WTC11 (cell line): ENCODE measurements at regions not wholly inside any gene's neighbourhood (a gene's known extent, or its start where the extent isn't known, plus 50 kb on each side); places are given as distances from the start of the nearest gene placed in this dataset.
"Not testable (repeated sequence)": the region's sequence is repeated elsewhere in the genome, so short reads cannot be mapped to it uniquely, and the experiment has no call there.

Experiments used
- ATAC-seq: fragments of 200-7000 bp; cut with Tn5 transposase; 2 replicates; pipeline ENCODE4 v1.10.0; 2021; ENCODE audit warnings: mild to moderate bottlenecking, moderate library complexity
- CTCF ChIA-PET: fragments of 300-600 bp; sonication (Branson Sonifier 250); formaldehyde crosslinking; loops from one replicate; lab custom pipeline; 2021; ENCODE audit warnings: antibody characterized with exemption; lab: Charles Lee
- POLR2A ChIA-PET: fragments of 350-600 bp; sonication (Branson Sonifier 250); formaldehyde crosslinking; loops from one replicate; lab custom pipeline; 2021; ENCODE audit warnings: antibody characterized with exemption; lab: Charles Lee
- DNase-seq: peaks from one replicate; pipeline ENCODE4 v3.0.0; 2021; ENCODE audit warnings: low spot score
- H3K27ac Mint-ChIP-seq: 2 replicates; pipeline ENCODE4 v1.8.0; 2021; ENCODE audit warnings: mixed read lengths
- H3K27me3 Mint-ChIP-seq: 2 replicates; pipeline ENCODE4 v1.8.0; 2021; ENCODE audit warnings: low read depth, mild to moderate bottlenecking, moderate library complexity, mixed read lengths
- H3K36me3 Mint-ChIP-seq: 2 replicates; pipeline ENCODE4 v1.8.0; 2021; ENCODE audit warnings: mixed read lengths
- H3K4me1 Mint-ChIP-seq: 2 replicates; pipeline ENCODE4 v1.8.0; 2022; ENCODE audit warnings: mixed read lengths
- H3K4me3 Mint-ChIP-seq: 2 replicates; pipeline ENCODE4 v1.8.0; 2021; ENCODE audit warnings: mild to moderate bottlenecking, moderate library complexity, mixed read lengths
- H3K9me3 Mint-ChIP-seq: 2 replicates; pipeline ENCODE4 v1.8.0; 2021; ENCODE audit warnings: mixed read lengths
- CREB1 ChIP-seq: sonication (generic); formaldehyde crosslinking; IDR thresholded peaks from 2 replicates; pipeline ENCODE4 v1.8.0; 2023; ENCODE audit warnings: mild to moderate bottlenecking, missing genetic modification reagents
- GTF2I ChIP-seq: fragments of 250-450 bp; sonication (Bioruptor Pico); conservative IDR thresholded peaks from 2 replicates; pipeline ENCODE4 v1.4.0; 2021; ENCODE audit warnings: mild to moderate bottlenecking
- HMGA2 ChIP-seq: fragments of 250-450 bp; sonication (Bioruptor Pico); IDR thresholded peaks from 2 replicates; pipeline ENCODE4 v1.4.0; 2021; ENCODE audit warnings: mild to moderate bottlenecking, moderate library complexity
- IRF2 ChIP-seq: sonication (generic); formaldehyde crosslinking; IDR thresholded peaks from 2 replicates; pipeline ENCODE4 v1.8.0; 2022; ENCODE audit warnings: low read depth, missing genetic modification reagents, borderline replicate concordance
- MXD4 ChIP-seq: fragments of 250-450 bp; sonication (Bioruptor Pico); IDR thresholded peaks from 2 replicates; pipeline ENCODE4 v1.8.0; 2021; ENCODE audit warnings: mild to moderate bottlenecking, moderate library complexity, borderline replicate concordance
- NFYB ChIP-seq: sonication (generic); formaldehyde crosslinking; conservative IDR thresholded peaks from 2 replicates; pipeline ENCODE4 v1.8.0; 2022; ENCODE audit warnings: low read depth, missing genetic modification reagents
- NR1H2 ChIP-seq: sonication (generic); formaldehyde crosslinking; IDR thresholded peaks from 2 replicates; pipeline ENCODE4 v1.9.0; 2021; ENCODE audit warnings: mild to moderate bottlenecking, moderate library complexity, missing genetic modification reagents
- OVOL2 ChIP-seq: fragments of 250-450 bp; sonication (Bioruptor Pico); IDR thresholded peaks from 2 replicates; pipeline ENCODE4 v1.9.0; 2021; ENCODE audit warnings: mild to moderate bottlenecking, borderline replicate concordance
- RELA ChIP-seq: sonication (generic); formaldehyde crosslinking; IDR thresholded peaks from 2 replicates; pipeline ENCODE4 v1.8.1; 2022; ENCODE audit warnings: missing genetic modification reagents, mild to moderate bottlenecking, borderline replicate concordance
- SOX15 ChIP-seq: fragments of 250-450 bp; sonication (Bioruptor Pico); IDR thresholded peaks from 2 replicates; pipeline ENCODE4 v1.9.0; 2021; ENCODE audit warnings: mild to moderate bottlenecking
- SP1 ChIP-seq: sonication (generic); formaldehyde crosslinking; conservative IDR thresholded peaks from 2 replicates; pipeline ENCODE4 v1.8.1; 2022; ENCODE audit warnings: missing genetic modification reagents
- TCF7 ChIP-seq: sonication (generic); formaldehyde crosslinking; IDR thresholded peaks from 2 replicates; pipeline ENCODE4 v1.8.0; 2022; ENCODE audit warnings: mild to moderate bottlenecking, low read depth, missing genetic modification reagents, moderate library complexity
- ZNF263 ChIP-seq: sonication (generic); formaldehyde crosslinking; IDR thresholded peaks from 2 replicates; pipeline ENCODE4 v1.8.1; 2022; ENCODE audit warnings: low read depth, mild to moderate bottlenecking, moderate library complexity, missing genetic modification reagents
- ZNF396 ChIP-seq: fragments of 250-450 bp; sonication (Bioruptor Pico); IDR thresholded peaks from 2 replicates; pipeline ENCODE4 v1.8.0; 2021; ENCODE audit warnings: mild to moderate bottlenecking, moderate library complexity, borderline replicate concordance
- ZNF671 ChIP-seq: fragments of 250-450 bp; sonication (Bioruptor Pico); IDR thresholded peaks from 2 replicates; pipeline ENCODE4 v1.8.0; 2021; ENCODE audit warnings: mild to moderate bottlenecking
- TF ChIP-seq, protein P1 (sequence below): sonication (generic); formaldehyde crosslinking; IDR thresholded peaks from 2 replicates; pipeline ENCODE4 v1.8.0; 2022; ENCODE audit warnings: mild to moderate bottlenecking, missing genetic modification reagents
- TF ChIP-seq, protein P2 (sequence below): sonication (generic); formaldehyde crosslinking; IDR thresholded peaks from 2 replicates; pipeline ENCODE4 v1.8.1; 2023; ENCODE audit warnings: mild to moderate bottlenecking, missing genetic modification reagents
- TF ChIP-seq, protein P3 (sequence below): sonication (generic); formaldehyde crosslinking; IDR thresholded peaks from 2 replicates; pipeline ENCODE4 v1.8.0; 2022; ENCODE audit warnings: missing genetic modification reagents
- TF ChIP-seq, protein P4 (sequence below): fragments of 250-450 bp; sonication (Bioruptor Pico); IDR thresholded peaks from 2 replicates; pipeline ENCODE4 v1.9.0; 2021; ENCODE audit warnings: mild to moderate bottlenecking, borderline replicate concordance

DNA sequence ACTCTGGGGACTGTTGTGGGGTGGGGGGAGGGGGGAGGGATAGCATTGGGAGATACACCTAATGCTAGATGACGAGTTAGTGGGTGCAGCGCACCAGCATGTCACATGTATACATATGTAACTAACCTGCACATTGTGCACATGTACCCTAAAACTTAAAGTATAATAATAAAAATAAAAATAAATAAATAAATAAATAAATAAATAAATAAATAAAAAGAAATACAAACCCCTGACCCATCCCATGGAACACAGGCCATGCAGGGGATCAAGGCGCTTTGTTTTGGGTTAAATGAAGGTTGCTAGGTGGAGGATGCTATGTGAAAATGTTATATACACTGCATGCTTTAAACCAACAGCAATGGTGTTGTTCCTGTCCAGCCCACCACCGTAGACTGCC, 184.7 kb downstream of the C6orf118 start:
- POLR2A ChIA-PET, H3K36me3 Mint-ChIP-seq, CTCF ChIA-PET, H3K27me3 Mint-ChIP-seq, H3K4me3 Mint-ChIP-seq, ATAC-seq, H3K4me1 Mint-ChIP-seq, DNase-seq, H3K27ac Mint-ChIP-seq: not testable (repeated sequence)
- H3K9me3 Mint-ChIP-seq = peaks cover 14% of the 10 kb centered on the region
- peak; percentile 44; the same call in 1 of the 2 replicates for TF ChIP-seq HMGA2 (CRISPR knock-in tag)

DNA sequence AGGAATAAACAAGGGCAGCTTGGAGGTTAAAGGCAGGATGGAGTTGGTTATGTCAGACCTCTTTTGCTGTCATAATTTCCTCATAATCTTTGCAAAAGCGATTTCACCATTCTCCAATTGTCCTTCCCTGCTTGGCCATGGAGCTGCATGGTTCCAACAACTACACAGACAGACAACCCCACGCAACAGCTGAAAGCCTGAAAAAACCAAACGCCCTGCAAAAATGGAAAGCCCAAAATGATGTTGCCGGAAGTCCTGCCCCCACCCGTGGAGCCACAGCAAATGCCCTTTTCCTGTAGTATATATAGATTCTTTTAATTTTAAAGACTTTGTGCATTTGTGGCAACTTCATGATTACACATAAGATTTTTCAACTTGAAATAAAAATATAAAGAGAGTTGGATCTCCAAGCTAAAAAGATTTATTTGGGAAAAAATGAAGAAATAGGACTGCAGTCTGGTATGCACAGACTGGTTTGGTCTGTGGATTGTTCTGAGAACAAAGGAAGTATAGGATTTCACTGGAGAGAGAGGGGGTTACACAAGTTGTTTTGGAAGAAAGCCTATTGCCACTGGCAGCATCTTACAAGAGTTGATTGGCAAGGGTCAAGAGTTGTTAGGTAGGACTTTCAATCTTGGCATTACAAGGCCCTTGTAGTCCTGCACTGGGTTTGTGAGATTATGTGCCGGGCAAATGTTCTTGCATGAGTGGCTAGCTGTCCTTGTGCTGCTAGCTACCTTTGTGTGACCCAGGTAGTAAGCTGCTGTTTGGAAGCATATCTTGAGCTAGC, 190.0 kb downstream of the C6orf118 start:
- no peaks in the 10 kb centered on the region for H3K27me3 Mint-ChIP-seq
- H3K27ac Mint-ChIP-seq = no peak overlapping the region
- DNase-seq (no peak), ATAC-seq (peak; percentile 73)
- ChIA-PET POLR2A (no interaction called here), CTCF (interaction anchor here (1.2 kb wide), 1 partner anchor 21 kb away, joined by 5 read pairs; no protein-coding TSS in a partner anchor)
- H3K4me3 Mint-ChIP-seq = no peak overlapping the region
- TF ChIP-seq, protein P1, sequence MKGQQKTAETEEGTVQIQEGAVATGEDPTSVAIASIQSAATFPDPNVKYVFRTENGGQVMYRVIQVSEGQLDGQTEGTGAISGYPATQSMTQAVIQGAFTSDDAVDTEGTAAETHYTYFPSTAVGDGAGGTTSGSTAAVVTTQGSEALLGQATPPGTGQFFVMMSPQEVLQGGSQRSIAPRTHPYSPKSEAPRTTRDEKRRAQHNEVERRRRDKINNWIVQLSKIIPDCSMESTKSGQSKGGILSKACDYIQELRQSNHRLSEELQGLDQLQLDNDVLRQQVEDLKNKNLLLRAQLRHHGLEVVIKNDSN (CRISPR knock-in tag) = no peak
- TF ChIP-seq NR1H2 (CRISPR knock-in tag) (no peak), MXD4 (CRISPR knock-in tag) (no peak)
- H3K4me1 Mint-ChIP-seq = peaks cover 20% of the 10 kb centered on the region
- H3K36me3 Mint-ChIP-seq = peaks cover 6% of the 10 kb centered on the region
- peaks cover 27% of the 10 kb centered on the region for H3K9me3 Mint-ChIP-seq

DNA sequence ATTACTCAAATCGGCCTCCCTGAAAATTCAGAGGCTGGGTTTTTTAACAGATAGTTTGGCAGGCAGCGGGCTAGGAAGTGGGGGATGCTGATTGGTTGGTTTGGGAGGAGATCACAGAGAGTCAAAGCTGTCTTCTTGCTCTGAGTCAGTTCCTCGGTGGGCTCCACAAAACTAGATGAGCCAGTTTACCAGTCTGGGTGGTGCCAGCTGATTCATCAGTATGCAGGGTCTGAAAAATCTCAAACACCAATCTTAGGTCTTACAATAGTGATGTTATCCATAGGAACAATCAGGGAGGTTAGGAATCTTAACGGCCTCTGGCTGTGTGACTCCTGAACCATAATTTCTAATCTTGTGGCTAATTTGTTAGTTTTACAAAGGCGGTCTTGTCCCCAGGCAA, 190.7 kb downstream of the C6orf118 start:
- Mint-ChIP-seq H3K36me3 (peaks cover 13% of the 10 kb centered on the region), H3K27ac (no peak overlapping the region), H3K4me3 (no peak overlapping the region), H3K9me3 (peaks cover 34% of the 10 kb centered on the region), H3K4me1 (peaks cover 20% of the 10 kb centered on the region), H3K27me3 (no peaks in the 10 kb centered on the region)
- ChIA-PET CTCF (interaction anchor here (1.2 kb wide), 1 partner anchor 21 kb away, joined by 5 read pairs; no protein-coding TSS in a partner anchor), POLR2A (no interaction called here)
- DNase-seq = no peak
- no peak for ATAC-seq
- TF ChIP-seq TCF7 (CRISPR knock-in tag) = no peak
- no peak for TF ChIP-seq CREB1 (CRISPR knock-in tag)
- TF ChIP-seq SOX15 (CRISPR knock-in tag) = no peak
- TF ChIP-seq NFYB (CRISPR knock-in tag) = no peak
- TF ChIP-seq ZNF263 (CRISPR knock-in tag) = no peak
- TF ChIP-seq, protein P2, sequence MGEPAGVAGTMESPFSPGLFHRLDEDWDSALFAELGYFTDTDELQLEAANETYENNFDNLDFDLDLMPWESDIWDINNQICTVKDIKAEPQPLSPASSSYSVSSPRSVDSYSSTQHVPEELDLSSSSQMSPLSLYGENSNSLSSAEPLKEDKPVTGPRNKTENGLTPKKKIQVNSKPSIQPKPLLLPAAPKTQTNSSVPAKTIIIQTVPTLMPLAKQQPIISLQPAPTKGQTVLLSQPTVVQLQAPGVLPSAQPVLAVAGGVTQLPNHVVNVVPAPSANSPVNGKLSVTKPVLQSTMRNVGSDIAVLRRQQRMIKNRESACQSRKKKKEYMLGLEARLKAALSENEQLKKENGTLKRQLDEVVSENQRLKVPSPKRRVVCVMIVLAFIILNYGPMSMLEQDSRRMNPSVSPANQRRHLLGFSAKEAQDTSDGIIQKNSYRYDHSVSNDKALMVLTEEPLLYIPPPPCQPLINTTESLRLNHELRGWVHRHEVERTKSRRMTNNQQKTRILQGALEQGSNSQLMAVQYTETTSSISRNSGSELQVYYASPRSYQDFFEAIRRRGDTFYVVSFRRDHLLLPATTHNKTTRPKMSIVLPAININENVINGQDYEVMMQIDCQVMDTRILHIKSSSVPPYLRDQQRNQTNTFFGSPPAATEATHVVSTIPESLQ (CRISPR knock-in tag) = no peak
- no peak for TF ChIP-seq IRF2
- no peak for TF ChIP-seq ZNF671 (CRISPR knock-in tag)
- TF ChIP-seq, protein P3, sequence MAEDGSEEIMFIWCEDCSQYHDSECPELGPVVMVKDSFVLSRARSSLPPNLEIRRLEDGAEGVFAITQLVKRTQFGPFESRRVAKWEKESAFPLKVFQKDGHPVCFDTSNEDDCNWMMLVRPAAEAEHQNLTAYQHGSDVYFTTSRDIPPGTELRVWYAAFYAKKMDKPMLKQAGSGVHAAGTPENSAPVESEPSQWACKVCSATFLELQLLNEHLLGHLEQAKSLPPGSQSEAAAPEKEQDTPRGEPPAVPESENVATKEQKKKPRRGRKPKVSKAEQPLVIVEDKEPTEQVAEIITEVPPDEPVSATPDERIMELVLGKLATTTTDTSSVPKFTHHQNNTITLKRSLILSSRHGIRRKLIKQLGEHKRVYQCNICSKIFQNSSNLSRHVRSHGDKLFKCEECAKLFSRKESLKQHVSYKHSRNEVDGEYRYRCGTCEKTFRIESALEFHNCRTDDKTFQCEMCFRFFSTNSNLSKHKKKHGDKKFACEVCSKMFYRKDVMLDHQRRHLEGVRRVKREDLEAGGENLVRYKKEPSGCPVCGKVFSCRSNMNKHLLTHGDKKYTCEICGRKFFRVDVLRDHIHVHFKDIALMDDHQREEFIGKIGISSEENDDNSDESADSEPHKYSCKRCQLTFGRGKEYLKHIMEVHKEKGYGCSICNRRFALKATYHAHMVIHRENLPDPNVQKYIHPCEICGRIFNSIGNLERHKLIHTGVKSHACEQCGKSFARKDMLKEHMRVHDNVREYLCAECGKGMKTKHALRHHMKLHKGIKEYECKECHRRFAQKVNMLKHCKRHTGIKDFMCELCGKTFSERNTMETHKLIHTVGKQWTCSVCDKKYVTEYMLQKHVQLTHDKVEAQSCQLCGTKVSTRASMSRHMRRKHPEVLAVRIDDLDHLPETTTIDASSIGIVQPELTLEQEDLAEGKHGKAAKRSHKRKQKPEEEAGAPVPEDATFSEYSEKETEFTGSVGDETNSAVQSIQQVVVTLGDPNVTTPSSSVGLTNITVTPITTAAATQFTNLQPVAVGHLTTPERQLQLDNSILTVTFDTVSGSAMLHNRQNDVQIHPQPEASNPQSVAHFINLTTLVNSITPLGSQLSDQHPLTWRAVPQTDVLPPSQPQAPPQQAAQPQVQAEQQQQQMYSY (CRISPR knock-in tag) = no peak
- TF ChIP-seq OVOL2 (CRISPR knock-in tag) = no peak
- TF ChIP-seq, protein P4, sequence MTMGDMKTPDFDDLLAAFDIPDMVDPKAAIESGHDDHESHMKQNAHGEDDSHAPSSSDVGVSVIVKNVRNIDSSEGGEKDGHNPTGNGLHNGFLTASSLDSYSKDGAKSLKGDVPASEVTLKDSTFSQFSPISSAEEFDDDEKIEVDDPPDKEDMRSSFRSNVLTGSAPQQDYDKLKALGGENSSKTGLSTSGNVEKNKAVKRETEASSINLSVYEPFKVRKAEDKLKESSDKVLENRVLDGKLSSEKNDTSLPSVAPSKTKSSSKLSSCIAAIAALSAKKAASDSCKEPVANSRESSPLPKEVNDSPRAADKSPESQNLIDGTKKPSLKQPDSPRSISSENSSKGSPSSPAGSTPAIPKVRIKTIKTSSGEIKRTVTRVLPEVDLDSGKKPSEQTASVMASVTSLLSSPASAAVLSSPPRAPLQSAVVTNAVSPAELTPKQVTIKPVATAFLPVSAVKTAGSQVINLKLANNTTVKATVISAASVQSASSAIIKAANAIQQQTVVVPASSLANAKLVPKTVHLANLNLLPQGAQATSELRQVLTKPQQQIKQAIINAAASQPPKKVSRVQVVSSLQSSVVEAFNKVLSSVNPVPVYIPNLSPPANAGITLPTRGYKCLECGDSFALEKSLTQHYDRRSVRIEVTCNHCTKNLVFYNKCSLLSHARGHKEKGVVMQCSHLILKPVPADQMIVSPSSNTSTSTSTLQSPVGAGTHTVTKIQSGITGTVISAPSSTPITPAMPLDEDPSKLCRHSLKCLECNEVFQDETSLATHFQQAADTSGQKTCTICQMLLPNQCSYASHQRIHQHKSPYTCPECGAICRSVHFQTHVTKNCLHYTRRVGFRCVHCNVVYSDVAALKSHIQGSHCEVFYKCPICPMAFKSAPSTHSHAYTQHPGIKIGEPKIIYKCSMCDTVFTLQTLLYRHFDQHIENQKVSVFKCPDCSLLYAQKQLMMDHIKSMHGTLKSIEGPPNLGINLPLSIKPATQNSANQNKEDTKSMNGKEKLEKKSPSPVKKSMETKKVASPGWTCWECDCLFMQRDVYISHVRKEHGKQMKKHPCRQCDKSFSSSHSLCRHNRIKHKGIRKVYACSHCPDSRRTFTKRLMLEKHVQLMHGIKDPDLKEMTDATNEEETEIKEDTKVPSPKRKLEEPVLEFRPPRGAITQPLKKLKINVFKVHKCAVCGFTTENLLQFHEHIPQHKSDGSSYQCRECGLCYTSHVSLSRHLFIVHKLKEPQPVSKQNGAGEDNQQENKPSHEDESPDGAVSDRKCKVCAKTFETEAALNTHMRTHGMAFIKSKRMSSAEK = no peak
- no peak for TF ChIP-seq SP1
- no peak for TF ChIP-seq ZNF396
- TF ChIP-seq GTF2I (CRISPR knock-in tag) = no peak
- TF ChIP-seq RELA = no peak
- TF ChIP-seq, all 79 proteins: peak for 0
